GM21526 (cell line): ENCODE measurements at regions not wholly inside any gene's neighbourhood (a gene's known extent, or its start where the extent isn't known, plus 50 kb on each side); places are given as distances from the start of the nearest gene placed in this dataset.

Source experiments
- ATAC-seq: cut with Tn5 transposase; IDR thresholded peaks from one replicate; pipeline ENCODE4 v1.9.1; 2021; ENCODE audit warnings: moderate library complexity; ENCODE audit not compliant: unreplicated experiment, low FRiP score

- ATAC-seq, result no peak
Measured at GRCh38 chr1:198929111-198929604, 290.3 kb downstream of the PTPRC start.

- no peak for ATAC-seq
Measured at GRCh38 chr1:198929961-198930599, 291.2 kb downstream of the PTPRC start.

GRCh38 chr1:198932351-198932991 lies 293.6 kb downstream of the PTPRC start:
- ATAC-seq, result no peak

GRCh38 chr1:198933515-198934222 lies 294.8 kb downstream of the PTPRC start:
- ATAC-seq, result no peak

- no peak for ATAC-seq
Measured at GRCh38 chr1:198934426-198934825, 295.6 kb downstream of the PTPRC start.

GRCh38 chr1:198934901-198935305 lies 296.1 kb downstream of the PTPRC start:
- ATAC-seq, result no peak

GRCh38 chr1:198935306-198935921 lies 296.6 kb downstream of the PTPRC start:
- ATAC-seq, result peak; percentile 40

GRCh38 chr1:198936371-198937083 lies 297.7 kb downstream of the PTPRC start:
- peak; percentile 4 for ATAC-seq

- peak; percentile 93 for ATAC-seq
Measured at GRCh38 chr1:198937231-198938031, 298.6 kb downstream of the PTPRC start.

GRCh38 chr1:198939286-198939685 lies 300.4 kb downstream of the PTPRC start:
- no peak for ATAC-seq

- ATAC-seq, result no peak
Measured at GRCh38 chr1:198939956-198940355, 301.1 kb downstream of the PTPRC start.

GRCh38 chr1:198942466-198942865 lies 303.6 kb downstream of the PTPRC start:
- ATAC-seq, result no peak

GRCh38 chr1:198943484-198944187 lies 304.8 kb downstream of the PTPRC start:
- ATAC-seq, result no peak

- no peak for ATAC-seq
Measured at GRCh38 chr1:198947456-198947855, 308.6 kb downstream of the PTPRC start.

GRCh38 chr1:198948895-198949659 lies 310.2 kb downstream of the PTPRC start:
- ATAC-seq, result no peak

GRCh38 chr1:198950036-198950435 lies 311.2 kb downstream of the PTPRC start:
- no peak for ATAC-seq

GRCh38 chr1:198955085-198955484 lies 316.2 kb downstream of the PTPRC start:
- no peak for ATAC-seq

- ATAC-seq, result no peak
Measured at GRCh38 chr1:198957044-198957443, 318.2 kb downstream of the PTPRC start.
